SU-DHL-6 (cell line): ENCODE measurements at regions not wholly inside any gene's neighbourhood (a gene's known extent, or its start where the extent isn't known, plus 50 kb on each side); places are given as distances from the start of the nearest gene placed in this dataset.

Source experiments
- H2AFZ ChIP-seq: fragments of 200-600 bp; sonication (generic); 2 replicates; pipeline ENCODE4 v1.6.1; 2014; ENCODE audit warnings: low read depth, mild to moderate bottlenecking, moderate library complexity, mixed read lengths, antibody characterized with exemption, low read length; ENCODE audit not compliant: severe bottlenecking
- H3F3A ChIP-seq: fragments of 200-600 bp; shearing (Covaris generic); 2 replicates; pipeline ENCODE4 v1.6.0; 2016; ENCODE audit warnings: antibody characterized with exemption, mild to moderate bottlenecking; ENCODE audit not compliant: insufficient read depth
- H3K27ac ChIP-seq: fragments of 200-600 bp; sonication (generic); 2 replicates; pipeline ENCODE4 v1.5.1; 2016; ENCODE audit warnings: low read depth, mild to moderate bottlenecking, low read length, moderate library complexity, mixed read lengths
- H3K27me3 ChIP-seq: fragments of 200-600 bp; sonication (generic), shearing (Covaris generic); 2 replicates; pipeline ENCODE4 v1.6.0; 2014; ENCODE audit warnings: mild to moderate bottlenecking, low read length
- H3K36me3 ChIP-seq: fragments of 200-600 bp; sonication (generic); 2 replicates; pipeline ENCODE4 v1.6.1; 2014; ENCODE audit warnings: mild to moderate bottlenecking, low read length, mixed read lengths
- H3K4me2 ChIP-seq: fragments of 300-600, 200-600 bp; shearing (Covaris generic), sonication (generic); 2 replicates; pipeline ENCODE4 v1.6.0; 2014; ENCODE audit warnings: low read length, low read depth, mild to moderate bottlenecking; ENCODE audit not compliant: poor library complexity, severe bottlenecking
- H3K4me3 ChIP-seq: fragments of 200-600 bp; sonication (generic); 2 replicates; pipeline ENCODE4 v1.5.1; 2014; ENCODE audit warnings: antibody characterized with exemption, low read length, mild to moderate bottlenecking, mixed read lengths; ENCODE audit not compliant: insufficient read depth, poor library complexity, severe bottlenecking
- H3K79me2 ChIP-seq: fragments of 200-600 bp; sonication (generic); 2 replicates; pipeline ENCODE4 v1.6.1; 2014; ENCODE audit warnings: mild to moderate bottlenecking, low read length, moderate library complexity; ENCODE audit not compliant: insufficient read depth
- H3K9ac ChIP-seq: fragments of 200-600 bp; sonication (generic); 2 replicates; pipeline ENCODE4 v1.7.0; 2014; ENCODE audit warnings: mild to moderate bottlenecking, low read length
- H3K9me2 ChIP-seq: fragments of 200-600 bp; sonication (generic); replicated peaks from 2 replicates; pipeline ENCODE4 v1.6.1; 2014; ENCODE audit warnings: low read length; ENCODE audit not compliant: insufficient read depth
- H3K9me3 ChIP-seq: fragments of 200-600 bp; sonication (generic); 2 replicates; pipeline ENCODE4 v1.6.1; 2014; ENCODE audit warnings: low read length, mixed read lengths; ENCODE audit not compliant: insufficient read depth
- H4K20me1 ChIP-seq: fragments of 200-600 bp; sonication (generic); 2 replicates; pipeline ENCODE4 v1.6.1; 2014; ENCODE audit warnings: low read depth, mild to moderate bottlenecking, antibody characterized with exemption, low read length, moderate library complexity, mixed read lengths
- CTCF ChIP-seq: fragments of 200-600 bp; sonication (generic); IDR thresholded peaks from one replicate; pipeline ENCODE4 v1.5.1; 2017; ENCODE audit warnings: antibody characterized with exemption, mild to moderate bottlenecking, low read length, moderate library complexity; ENCODE audit not compliant: insufficient read depth, poor library complexity, severe bottlenecking
- EZH2phosphoT487 ChIP-seq: fragments of 200-600 bp; sonication (generic), shearing (Covaris generic); conservative IDR thresholded peaks from 2 replicates; pipeline ENCODE4 v1.6.1; 2018; ENCODE audit warnings: mild to moderate bottlenecking, antibody characterized with exemption, low read length, moderate library complexity, mixed read lengths

GRCh38 chr2:145020694-145021093 lies 500.8 kb upstream of the ZEB2 start:
- H3K79me2 ChIP-seq: no peaks in the 10 kb centered on the region
- H3K27ac ChIP-seq: no peak overlapping the region
- H4K20me1 ChIP-seq: no peaks in the 10 kb centered on the region
- no peak overlapping the region for H2AFZ ChIP-seq
- H3K36me3 ChIP-seq: no peaks in the 10 kb centered on the region
- H3K9me2 ChIP-seq: no peaks in the 10 kb centered on the region
- TF ChIP-seq CTCF (no peak), EZH2phosphoT487 (no peak)
- H3K9ac ChIP-seq: no peak overlapping the region
- no peak overlapping the region for H3K4me2 ChIP-seq
- no peaks in the 10 kb centered on the region for H3F3A ChIP-seq
- no peaks in the 10 kb centered on the region for H3K27me3 ChIP-seq
- no peaks in the 10 kb centered on the region for H3K9me3 ChIP-seq
- no peak overlapping the region for H3K4me3 ChIP-seq

GRCh38 chr2:145020139-145020538 lies 500.2 kb upstream of the ZEB2 start:
- Histone ChIP-seq H3K27me3 (no peaks in the 10 kb centered on the region), H3K9me3 (no peaks in the 10 kb centered on the region), H3F3A (no peaks in the 10 kb centered on the region), H3K79me2 (no peaks in the 10 kb centered on the region), H3K4me3 (no peak overlapping the region), H4K20me1 (no peaks in the 10 kb centered on the region), H3K36me3 (no peaks in the 10 kb centered on the region), H2AFZ (no peak overlapping the region), H3K9me2 (no peaks in the 10 kb centered on the region), H3K9ac (no peak overlapping the region), H3K27ac (no peak overlapping the region), H3K4me2 (no peak overlapping the region)
- TF ChIP-seq CTCF: no peak
- no peak for TF ChIP-seq EZH2phosphoT487

GRCh38 chr2:145018502-145018901 lies 498.6 kb upstream of the ZEB2 start:
- no peak overlapping the region for H3K9ac ChIP-seq
- H3K4me2 ChIP-seq: no peak overlapping the region
- H3K4me3 ChIP-seq: no peak overlapping the region
- no peaks in the 10 kb centered on the region for H3K36me3 ChIP-seq
- TF ChIP-seq CTCF (no peak), EZH2phosphoT487 (no peak)
- H3F3A ChIP-seq: no peaks in the 10 kb centered on the region
- H3K27me3 ChIP-seq: no peaks in the 10 kb centered on the region
- H4K20me1 ChIP-seq: no peaks in the 10 kb centered on the region
- no peak overlapping the region for H2AFZ ChIP-seq
- no peaks in the 10 kb centered on the region for H3K79me2 ChIP-seq
- no peaks in the 10 kb centered on the region for H3K9me2 ChIP-seq
- no peaks in the 10 kb centered on the region for H3K9me3 ChIP-seq
- no peak overlapping the region for H3K27ac ChIP-seq

- Histone ChIP-seq H3K9me2 (no peaks in the 10 kb centered on the region), H4K20me1 (no peaks in the 10 kb centered on the region), H3K9me3 (no peaks in the 10 kb centered on the region), H3K36me3 (no peaks in the 10 kb centered on the region), H3F3A (no peaks in the 10 kb centered on the region), H2AFZ (no peak overlapping the region), H3K27ac (no peak overlapping the region), H3K4me3 (no peak overlapping the region), H3K27me3 (no peaks in the 10 kb centered on the region), H3K4me2 (no peak overlapping the region), H3K9ac (no peak overlapping the region), H3K79me2 (no peaks in the 10 kb centered on the region)
- no peak for TF ChIP-seq EZH2phosphoT487
- TF ChIP-seq CTCF: no peak
Observed at GRCh38 chr2:145017149-145017548, 497.2 kb upstream of the ZEB2 start.
